Stimulated activated CD4-positive, alpha-beta T cell treated with anti-CD3 and anti-CD28 coated beads, Interleukin-2, amount 100 ng/mL, for 4 hours (primary cell): ENCODE measurements at regions not wholly inside any gene's neighbourhood (a gene's known extent, or its start where the extent isn't known, plus 50 kb on each side); places are given as distances from the start of the nearest gene placed in this dataset.

Experiments used
- DNase-seq: peaks from one replicate; pipeline ENCODE4 v3.0.0-alpha.2; 2020; ENCODE audit warnings: low read depth

GRCh38 chr11:45063669-45064068, 82.8 kb upstream of the PRDM11 start:
- DNase-seq: no peak

GRCh38 chr11:45067966-45068365, 78.5 kb upstream of the PRDM11 start:
- no peak for DNase-seq

- no peak for DNase-seq
Observed at GRCh38 chr11:45071232-45071631, 75.2 kb upstream of the PRDM11 start.

GRCh38 chr11:45073685-45074141, 72.7 kb upstream of the PRDM11 start:
- DNase-seq: no peak

- DNase-seq: no peak
Observed at GRCh38 chr11:45075519-45075918, 70.9 kb upstream of the PRDM11 start.

GRCh38 chr11:45075952-45076351, 70.5 kb upstream of the PRDM11 start:
- DNase-seq: no peak

GRCh38 chr11:45076761-45077160, 69.7 kb upstream of the PRDM11 start:
- no peak for DNase-seq

- DNase-seq: no peak
Observed at GRCh38 chr11:45078236-45079074, 68.0 kb upstream of the PRDM11 start.

- DNase-seq: no peak
Observed at GRCh38 chr11:45079075-45079444, 67.4 kb upstream of the PRDM11 start.

GRCh38 chr11:45079567-45079942, 66.9 kb upstream of the PRDM11 start:
- DNase-seq: no peak

GRCh38 chr11:45079943-45080719, 66.3 kb upstream of the PRDM11 start:
- DNase-seq: no peak

GRCh38 chr11:45082744-45083543, 63.5 kb upstream of the PRDM11 start:
- no peak for DNase-seq

- DNase-seq: no peak
Observed at GRCh38 chr11:45083544-45084087, 62.8 kb upstream of the PRDM11 start.

GRCh38 chr11:45085646-45086501, 60.6 kb upstream of the PRDM11 start:
- no peak for DNase-seq

GRCh38 chr11:45086526-45086925, 59.9 kb upstream of the PRDM11 start:
- DNase-seq: no peak

- no peak for DNase-seq
Observed at GRCh38 chr11:45087086-45087899, 59.1 kb upstream of the PRDM11 start.

GRCh38 chr11:45087900-45088160, 58.6 kb upstream of the PRDM11 start:
- no peak for DNase-seq

GRCh38 chr11:45089251-45089650, 57.2 kb upstream of the PRDM11 start:
- DNase-seq: no peak

- no peak for DNase-seq
Observed at GRCh38 chr11:45089676-45090499, 56.6 kb upstream of the PRDM11 start.

- no peak for DNase-seq
Observed at GRCh38 chr11:45090607-45091006, 55.8 kb upstream of the PRDM11 start.
